IMR-90 (cell line): ENCODE measurements at regions not wholly inside any gene's neighbourhood (a gene's known extent, or its start where the extent isn't known, plus 50 kb on each side); places are given as distances from the start of the nearest gene placed in this dataset.

Source experiments
- ATAC-seq: fragments of 200-7000 bp; cut with Tn5 transposase; 2 replicates; pipeline ENCODE4 v1.9.1; 2020; ENCODE audit warnings: low read depth, mild to moderate bottlenecking, moderate library complexity
- BruUV-seq: library from RNA; stranded (reverse); fragments of 400-500 nt; replicated peaks from 2 replicates; lab custom pipeline; 2021; lab: Mats Ljungman, UMichigan
- CTCF ChIA-PET: fragments of 300-600 bp; formaldehyde crosslinking; extraction: SDS; loops from one replicate; lab custom pipeline; 2021; ENCODE audit warnings: antibody characterized with exemption; lab: Yijun Ruan, JAX
- POLR2A ChIA-PET: fragments of 300-600 bp; sonication (Branson Sonifier 250); formaldehyde crosslinking; loops from one replicate; lab custom pipeline; 2022; ENCODE audit warnings: antibody characterized with exemption; ENCODE audit not compliant: unreplicated experiment; lab: Charles Lee
- DNase-seq: peaks from one replicate; pipeline ENCODE4 v3.0.0; 2013
- H2AFZ ChIP-seq: replicated peaks from 2 replicates; pipeline ENCODE3; 2013; ENCODE audit warnings: low read length, mild to moderate bottlenecking; ENCODE audit not compliant: poor library complexity
- H2AK5ac ChIP-seq: 2 replicates; pipeline ENCODE4 v1.6.1; 2013; ENCODE audit warnings: low read depth, low read length, inconsistent platforms
- H2AK9ac ChIP-seq: replicated peaks from 2 replicates; pipeline ENCODE3; 2013; ENCODE audit warnings: mild to moderate bottlenecking, low read depth, low read length, moderate library complexity; ENCODE audit not compliant: poor library complexity
- H2BK120ac ChIP-seq: 2 replicates; pipeline ENCODE4 v1.6.1; 2013; ENCODE audit warnings: low read depth, low read length, inconsistent platforms
- H2BK15ac ChIP-seq: 3 replicates; pipeline ENCODE4 v1.6.1; 2013; ENCODE audit warnings: low read depth, low read length, inconsistent platforms
- H2BK20ac ChIP-seq: 2 replicates; pipeline ENCODE4 v1.6.1; 2013; ENCODE audit warnings: low read depth, mild to moderate bottlenecking, inconsistent platforms, low read length, moderate library complexity
- H2BK5ac ChIP-seq: 2 replicates; pipeline ENCODE4 v1.6.1; 2013; ENCODE audit warnings: mild to moderate bottlenecking, low read depth, low read length, inconsistent platforms; ENCODE audit not compliant: poor library complexity, severe bottlenecking
- H3K14ac ChIP-seq: replicated peaks from 2 replicates; pipeline ENCODE4 v1.6.1; 2013; ENCODE audit warnings: low read depth, low read length, inconsistent platforms
- H3K18ac ChIP-seq: 2 replicates; pipeline ENCODE4 v1.6.1; 2013; ENCODE audit warnings: low read depth, low read length, control low read depth
- H3K23ac ChIP-seq: 2 replicates; pipeline ENCODE4 v1.6.1; 2013; ENCODE audit warnings: low read depth, low read length, inconsistent platforms
- H3K27ac ChIP-seq: 2 replicates; pipeline ENCODE4 v1.5.1; 2013; ENCODE audit warnings: mild to moderate bottlenecking, control low read depth, low read length; ENCODE audit not compliant: insufficient read depth
- H3K27me3 ChIP-seq: 2 replicates; pipeline ENCODE4 v1.6.1; 2013; ENCODE audit warnings: low read length; ENCODE audit not compliant: control insufficient read depth, insufficient read depth
- H3K36me3 ChIP-seq: 2 replicates; pipeline ENCODE4 v1.6.1; 2013; ENCODE audit warnings: low read length, mixed read lengths; ENCODE audit not compliant: control insufficient read depth, insufficient read depth
- H3K4ac ChIP-seq: 2 replicates; pipeline ENCODE4 v1.6.1; 2013; ENCODE audit warnings: low read depth, low read length, inconsistent platforms
- H3K4me1 ChIP-seq: 2 replicates; pipeline ENCODE4 v1.6.1; 2013; ENCODE audit warnings: low read length, mixed read lengths; ENCODE audit not compliant: control insufficient read depth, insufficient read depth
- H3K4me2 ChIP-seq: 2 replicates; pipeline ENCODE4 v1.6.1; 2013; ENCODE audit warnings: low read depth, mild to moderate bottlenecking, control low read depth, low read length, moderate library complexity
- H3K4me3 ChIP-seq: 2 replicates; pipeline ENCODE4 v1.5.1; 2013; ENCODE audit warnings: low read depth, mild to moderate bottlenecking, control low read depth, low read length, moderate library complexity; ENCODE audit not compliant: insufficient read depth
- H3K56ac ChIP-seq: 2 replicates; pipeline ENCODE4 v1.6.1; 2013; ENCODE audit warnings: low read length, inconsistent platforms; ENCODE audit not compliant: insufficient read depth; ENCODE audit errors: extremely low read depth
- H3K79me1 ChIP-seq, 2 experiments: 2 replicates each; pipeline ENCODE4 v1.6.1; 2013; ENCODE audit warnings: low read length in 2 of 2, inconsistent platforms in 1 of 2, low read depth in 1 of 2
- H3K9ac ChIP-seq: 2 replicates; pipeline ENCODE4 v1.6.1; 2013; ENCODE audit warnings: low read depth, low read length, control low read depth
- H3K9me1 ChIP-seq: 2 replicates; pipeline ENCODE4 v1.6.1; 2013; ENCODE audit warnings: low read length, inconsistent platforms; ENCODE audit not compliant: insufficient read depth
- H3K9me3 ChIP-seq: 2 replicates; pipeline ENCODE4 v1.6.1; 2013; ENCODE audit warnings: low read length; ENCODE audit not compliant: control insufficient read depth, insufficient read depth
- H4K20me1 ChIP-seq: 2 replicates; pipeline ENCODE4 v1.6.1; 2013; ENCODE audit warnings: low read length, inconsistent platforms; ENCODE audit not compliant: insufficient read depth
- H4K5ac ChIP-seq: 2 replicates; pipeline ENCODE4 v1.6.1; 2013; ENCODE audit warnings: mild to moderate bottlenecking, low read depth, low read length, control low read depth
- H4K8ac ChIP-seq, 2 experiments: 2 replicates each; pipeline ENCODE4 v1.6.1; 2013; ENCODE audit warnings: low read depth in 2 of 2, low read length in 2 of 2, control low read depth in 1 of 2, inconsistent platforms in 1 of 2
- H4K91ac ChIP-seq: 2 replicates; pipeline ENCODE4 v1.6.1; 2013; ENCODE audit warnings: low read depth, low read length, inconsistent platforms; ENCODE audit not compliant: insufficient read depth
- FOS ChIP-seq: fragments of 150-350 bp; IDR thresholded peaks from 2 replicates; pipeline ENCODE4 v1.6.1; 2016; ENCODE audit warnings: low read depth, low read length
- MAFK ChIP-seq: IDR thresholded peaks from 2 replicates; pipeline ENCODE4 v1.6.1; 2012; ENCODE audit warnings: low read depth, low read length, improper control_type of control experiment
- NFE2L2 ChIP-seq: fragments of 150-350 bp; IDR thresholded peaks from 2 replicates; pipeline ENCODE4 v1.6.1; 2016; ENCODE audit warnings: low read depth, mild to moderate bottlenecking, low read length
- SMC3 ChIP-seq: fragments of 150-350 bp; IDR thresholded peaks from 2 replicates; pipeline ENCODE4 v1.6.1; 2016; ENCODE audit warnings: low read depth, mild to moderate bottlenecking, antibody characterized with exemption, low read length, moderate library complexity
- WGBS, 2 experiments: methylation state at CpG; one replicate each; pipeline versions ENCODE4 v1.1.5 to v1.1.7; 2013; ENCODE audit warnings: missing lambda C conversion rate in 2 of 2; ENCODE audit not compliant: insufficient read length in 1 of 2; ENCODE audit errors: extremely low coverage in 2 of 2; 5-methylcytosine and 5-hydroxymethylcytosine counted together
- dilution Hi-C: fragments of 300-500 bp; cut with HindIII; formaldehyde crosslinking; loops from one replicate; pipeline ENCODE4 v1.14.3; 2018; ENCODE audit warnings: low sequenced_read_pairs; ENCODE audit not compliant: unreplicated experiment
- in situ Hi-C: fragments of 300-500 bp; cut with MboI; formaldehyde crosslinking; loops from 3 replicates; pipeline ENCODE4 v1.14.3; 2019; ENCODE audit warnings: low sequenced_read_pairs, inconsistent platforms, mixed read lengths
- intact Hi-C: fragments of 100-400 bp; cut with micrococcal nuclease; formaldehyde crosslinking; loops from 2 replicates; pipeline ENCODE4 v1.10.0; 2022

DNA sequence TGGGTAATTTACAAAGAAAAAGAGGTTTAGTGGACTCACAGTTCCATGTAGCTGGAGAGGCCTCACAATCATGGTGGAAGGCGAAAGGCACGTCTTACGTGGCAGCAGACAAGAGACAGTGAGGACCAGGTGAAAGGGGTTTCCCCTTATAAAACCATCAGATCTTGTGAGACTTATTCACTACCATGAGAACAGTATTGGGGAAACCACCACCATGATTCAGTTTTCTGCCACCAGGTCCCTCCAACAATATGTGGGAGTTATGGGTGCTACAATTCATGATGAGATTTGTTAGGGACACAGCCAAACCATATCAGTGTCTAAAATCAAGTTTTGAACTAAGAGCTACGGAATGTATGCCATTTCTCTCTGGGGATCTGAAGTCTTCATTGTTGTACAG, 354.8 kb upstream of the C2CD4B start:
- Histone ChIP-seq H3K4me3 (no peak overlapping the region), H3K9me3 (no peaks in the 10 kb centered on the region), H2AK9ac (no peak overlapping the region), H2BK120ac (no peak overlapping the region), H3K18ac (no peak overlapping the region), H3K4me2 (no peak overlapping the region), H4K20me1 (no peaks in the 10 kb centered on the region; the same call in 1 of the 2 replicates), H3K9me1 (no peaks in the 10 kb centered on the region), H2AK5ac (no peak overlapping the region), H3K23ac (no peak overlapping the region), H3K9ac (no peak overlapping the region), H3K36me3 (no peaks in the 10 kb centered on the region), H2BK5ac (no peak overlapping the region), H4K91ac (no peak overlapping the region), H2AFZ (no peak overlapping the region), H3K27ac (no peak overlapping the region), H2BK20ac (no peak overlapping the region), H3K4ac (no peak overlapping the region), H4K5ac (no peak overlapping the region), H3K27me3 (no peaks in the 10 kb centered on the region), H3K14ac (no peak overlapping the region), H4K8ac (no peak overlapping the region), H2BK15ac (no peak overlapping the region), H3K56ac (no peak overlapping the region), H3K4me1 (peaks cover 15% of the 10 kb centered on the region), H3K79me1 (peaks cover 4 to 5% of the 10 kb centered on the region in 2 experiments; a peak in 2 of 4 replicates)
- TF ChIP-seq SMC3, result no peak
- no peak for TF ChIP-seq MAFK
- TF ChIP-seq FOS, result no peak
- no peak for TF ChIP-seq NFE2L2
- DNase-seq, result no peak
- no TSS peak for BruUV-seq
- ChIA-PET POLR2A (no interaction called here), CTCF (no interaction called here)
- intact Hi-C loops, result loop anchor here (5.0 kb wide), 1 partner anchor 128 kb away; the partner anchor contains the start of gene TLN2
- ATAC-seq, result no peak
- dilution Hi-C loops, result no loop called here
- in situ Hi-C loops, result no loop called here
- WGBS, 2 experiments, result no CpG with 5 or more reads among the region's 4 CpGs
